ENCODE measurements at regions not wholly inside any gene's neighbourhood (a gene's known extent, or its start where the extent isn't known, plus 50 kb on each side); places are given as distances from the start of the nearest gene placed in this dataset.

- TF ChIP-seq, protein P1, sequence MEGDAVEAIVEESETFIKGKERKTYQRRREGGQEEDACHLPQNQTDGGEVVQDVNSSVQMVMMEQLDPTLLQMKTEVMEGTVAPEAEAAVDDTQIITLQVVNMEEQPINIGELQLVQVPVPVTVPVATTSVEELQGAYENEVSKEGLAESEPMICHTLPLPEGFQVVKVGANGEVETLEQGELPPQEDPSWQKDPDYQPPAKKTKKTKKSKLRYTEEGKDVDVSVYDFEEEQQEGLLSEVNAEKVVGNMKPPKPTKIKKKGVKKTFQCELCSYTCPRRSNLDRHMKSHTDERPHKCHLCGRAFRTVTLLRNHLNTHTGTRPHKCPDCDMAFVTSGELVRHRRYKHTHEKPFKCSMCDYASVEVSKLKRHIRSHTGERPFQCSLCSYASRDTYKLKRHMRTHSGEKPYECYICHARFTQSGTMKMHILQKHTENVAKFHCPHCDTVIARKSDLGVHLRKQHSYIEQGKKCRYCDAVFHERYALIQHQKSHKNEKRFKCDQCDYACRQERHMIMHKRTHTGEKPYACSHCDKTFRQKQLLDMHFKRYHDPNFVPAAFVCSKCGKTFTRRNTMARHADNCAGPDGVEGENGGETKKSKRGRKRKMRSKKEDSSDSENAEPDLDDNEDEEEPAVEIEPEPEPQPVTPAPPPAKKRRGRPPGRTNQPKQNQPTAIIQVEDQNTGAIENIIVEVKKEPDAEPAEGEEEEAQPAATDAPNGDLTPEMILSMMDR (IDR thresholded peaks at IDR 0.05) = no peak
- no peak for TF ChIP-seq POLR2A (IDR thresholded peaks at IDR 0.05)
- peaks cover 0 to 14% (median 12%) of the 10 kb centered on the region in 4 donors for H3K4me1 ChIP-seq
- H3K27me3 ChIP-seq = no peaks in the 10 kb centered on the region
- DNase-seq = no peak
- H3K4me3 ChIP-seq = no peak overlapping the region
- H3K36me3 ChIP-seq = no peaks in the 10 kb centered on the region
- intact Hi-C loops (cut with DNase I) = no loop called here
- H3K9me3 ChIP-seq = no peaks in the 10 kb centered on the region
- no peak overlapping the region for H3K27ac ChIP-seq
- 66 to 69% methylated on average over 3 of the region's 3 CpGs for WGBS, 2 donors
Observed at GRCh38 chr10:36766940-36767339, 358.5 kb upstream of the ANKRD30A start.

DNA sequence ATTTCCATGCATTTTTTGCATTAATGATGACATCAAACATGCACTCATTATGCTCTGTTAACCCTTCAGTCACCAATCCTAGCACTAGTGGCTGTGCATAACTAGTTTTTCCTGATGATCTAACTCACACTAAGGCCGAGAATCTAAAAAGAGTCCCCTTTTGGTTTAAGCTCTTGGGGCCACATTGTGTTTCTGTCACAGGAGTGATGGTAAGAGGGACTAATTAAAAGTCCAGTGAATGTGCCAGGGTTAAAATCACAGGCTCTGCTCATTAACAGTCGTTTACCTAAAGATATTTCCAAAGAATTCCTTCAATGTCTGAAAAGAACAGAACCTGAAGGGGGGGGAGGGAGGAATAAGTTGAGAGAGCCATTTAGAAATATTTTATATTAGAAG, 359.0 kb upstream of the ANKRD30A start:
- Histone ChIP-seq H3K4me3 (no peak overlapping the region), H3K9me3 (no peaks in the 10 kb centered on the region), H3K27me3 (no peaks in the 10 kb centered on the region), H3K36me3 (no peaks in the 10 kb centered on the region), H3K4me1 (peaks cover 0 to 14% (median 12%) of the 10 kb centered on the region in 4 donors), H3K27ac (peak overlapping the region in 1 of 4 donors; percentile 33)
- intact Hi-C loops (cut with DNase I) = no loop called here
- TF ChIP-seq, protein P1 (IDR thresholded peaks at IDR 0.05) = no peak
- no peak for TF ChIP-seq EP300 (IDR thresholded peaks at IDR 0.05)
- no peak for TF ChIP-seq POLR2AphosphoS5 (IDR thresholded peaks at IDR 0.05)
- no peak for TF ChIP-seq POLR2A (IDR thresholded peaks at IDR 0.05)
- 46 to 64% methylated on average over 2 of the region's 2 CpGs for WGBS, 2 donors
- no peak for DNase-seq

GRCh38 chr10:36765782-36766414, 359.5 kb upstream of the ANKRD30A start:
- peaks cover 0 to 14% (median 12%) of the 10 kb centered on the region in 4 donors for H3K4me1 ChIP-seq
- peak overlapping the region in 1 of 4 donors; percentile 33 for H3K27ac ChIP-seq
- TF ChIP-seq, protein P1 (IDR thresholded peaks at IDR 0.05) = no peak
- TF ChIP-seq POLR2A (IDR thresholded peaks at IDR 0.05) = no peak
- TF ChIP-seq EP300 (IDR thresholded peaks at IDR 0.05) = no peak
- no peak for TF ChIP-seq POLR2AphosphoS5 (IDR thresholded peaks at IDR 0.05)
- no peaks in the 10 kb centered on the region for H3K27me3 ChIP-seq
- WGBS, 2 donors = 59 to 61% methylated on average over 2 of the region's 2 CpGs
- H3K36me3 ChIP-seq = no peaks in the 10 kb centered on the region
- DNase-seq = no peak
- H3K9me3 ChIP-seq = no peaks in the 10 kb centered on the region
- no peak overlapping the region for H3K4me3 ChIP-seq
- intact Hi-C loops (cut with DNase I) = no loop called here

GRCh38 chr10:36764823-36765222, 360.6 kb upstream of the ANKRD30A start:
- no peak for DNase-seq
- H3K4me3 ChIP-seq = no peak overlapping the region
- 92 to 93% methylated on average over 4 of the region's 4 CpGs for WGBS, 2 donors
- no peaks in the 10 kb centered on the region for H3K36me3 ChIP-seq
- H3K9me3 ChIP-seq = no peaks in the 10 kb centered on the region
- H3K27ac ChIP-seq = no peak overlapping the region
- intact Hi-C loops (cut with DNase I) = no loop called here
- peaks cover 0 to 14% (median 12%) of the 10 kb centered on the region in 4 donors for H3K4me1 ChIP-seq
- TF ChIP-seq POLR2AphosphoS5 (IDR thresholded peaks at IDR 0.05) (no peak), POLR2A (IDR thresholded peaks at IDR 0.05) (no peak), EP300 (IDR thresholded peaks at IDR 0.05) (no peak)
- TF ChIP-seq, protein P1 (IDR thresholded peaks at IDR 0.05) = no peak
- no peaks in the 10 kb centered on the region for H3K27me3 ChIP-seq

GRCh38 chr10:36761121-36761520, 364.3 kb upstream of the ANKRD30A start:
- 83 to 94% methylated on average over 1 of the region's 1 CpG for WGBS, 2 donors
- H3K9me3 ChIP-seq = no peaks in the 10 kb centered on the region
- TF ChIP-seq POLR2AphosphoS5 (IDR thresholded peaks at IDR 0.05) = no peak
- TF ChIP-seq, protein P1 (IDR thresholded peaks at IDR 0.05) = no peak
- TF ChIP-seq EP300 (IDR thresholded peaks at IDR 0.05) = no peak
- TF ChIP-seq POLR2A (IDR thresholded peaks at IDR 0.05) = no peak
- no peaks in the 10 kb centered on the region for H3K36me3 ChIP-seq
- DNase-seq = no peak
- H3K4me1 ChIP-seq = peaks cover 0 to 12% (median 7%) of the 10 kb centered on the region in 4 donors
- H3K27ac ChIP-seq = no peak overlapping the region
- no peaks in the 10 kb centered on the region for H3K27me3 ChIP-seq
- no peak overlapping the region for H3K4me3 ChIP-seq
- intact Hi-C loops (cut with DNase I) = no loop called here
